ENCODE measurements at regions not wholly inside any gene's neighbourhood (a gene's known extent, or its start where the extent isn't known, plus 50 kb on each side); places are given as distances from the start of the nearest gene placed in this dataset.

DNA sequence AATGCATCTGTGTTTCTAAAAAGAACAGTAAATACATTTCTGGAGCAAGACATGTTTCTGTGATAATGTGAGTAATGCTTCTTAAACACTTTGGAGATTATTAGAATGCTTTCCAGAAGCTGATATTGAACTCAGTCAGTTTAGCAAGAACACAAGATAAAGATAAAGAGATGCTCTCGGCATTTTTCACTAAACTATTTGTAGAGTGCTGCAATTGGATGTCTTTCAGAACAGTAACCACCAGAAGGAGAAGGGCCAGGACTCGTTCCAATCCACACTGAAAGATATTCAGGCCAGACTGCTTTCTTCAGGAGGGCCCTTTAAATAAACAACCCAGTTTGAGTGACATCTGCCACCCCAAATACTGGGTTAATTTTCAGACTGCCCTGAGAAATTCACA, 456.0 kb downstream of the TBC1D4 start:
- TF ChIP-seq, protein P1, sequence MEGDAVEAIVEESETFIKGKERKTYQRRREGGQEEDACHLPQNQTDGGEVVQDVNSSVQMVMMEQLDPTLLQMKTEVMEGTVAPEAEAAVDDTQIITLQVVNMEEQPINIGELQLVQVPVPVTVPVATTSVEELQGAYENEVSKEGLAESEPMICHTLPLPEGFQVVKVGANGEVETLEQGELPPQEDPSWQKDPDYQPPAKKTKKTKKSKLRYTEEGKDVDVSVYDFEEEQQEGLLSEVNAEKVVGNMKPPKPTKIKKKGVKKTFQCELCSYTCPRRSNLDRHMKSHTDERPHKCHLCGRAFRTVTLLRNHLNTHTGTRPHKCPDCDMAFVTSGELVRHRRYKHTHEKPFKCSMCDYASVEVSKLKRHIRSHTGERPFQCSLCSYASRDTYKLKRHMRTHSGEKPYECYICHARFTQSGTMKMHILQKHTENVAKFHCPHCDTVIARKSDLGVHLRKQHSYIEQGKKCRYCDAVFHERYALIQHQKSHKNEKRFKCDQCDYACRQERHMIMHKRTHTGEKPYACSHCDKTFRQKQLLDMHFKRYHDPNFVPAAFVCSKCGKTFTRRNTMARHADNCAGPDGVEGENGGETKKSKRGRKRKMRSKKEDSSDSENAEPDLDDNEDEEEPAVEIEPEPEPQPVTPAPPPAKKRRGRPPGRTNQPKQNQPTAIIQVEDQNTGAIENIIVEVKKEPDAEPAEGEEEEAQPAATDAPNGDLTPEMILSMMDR (IDR thresholded peaks at IDR 0.05; ENCODE audit: extremely low read depth, missing control alignments), result no peak
- no peak for DNase-seq (ENCODE audit: low spot score)

DNA sequence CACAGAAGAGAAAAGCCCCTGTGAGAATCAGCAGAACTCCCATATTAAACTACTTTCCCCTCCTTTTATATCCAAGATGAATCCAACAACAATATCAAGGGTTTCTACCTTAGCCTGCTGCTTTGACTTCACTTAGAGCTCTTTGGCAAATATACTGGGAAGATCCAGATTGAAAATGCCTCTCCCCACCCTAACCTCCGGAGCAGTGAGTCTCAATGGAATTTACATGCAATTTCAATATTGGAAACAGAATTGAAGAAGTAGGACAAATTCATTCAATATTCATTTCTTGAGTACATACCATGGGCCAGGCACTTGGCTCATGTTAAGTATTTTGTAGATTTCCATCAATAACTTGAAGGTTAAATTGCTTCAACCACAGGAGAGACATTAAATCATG, 457.4 kb downstream of the TBC1D4 start:
- no peak for DNase-seq (ENCODE audit: low spot score)
- TF ChIP-seq, protein P1 (IDR thresholded peaks at IDR 0.05; ENCODE audit: extremely low read depth, missing control alignments), result no peak

DNA sequence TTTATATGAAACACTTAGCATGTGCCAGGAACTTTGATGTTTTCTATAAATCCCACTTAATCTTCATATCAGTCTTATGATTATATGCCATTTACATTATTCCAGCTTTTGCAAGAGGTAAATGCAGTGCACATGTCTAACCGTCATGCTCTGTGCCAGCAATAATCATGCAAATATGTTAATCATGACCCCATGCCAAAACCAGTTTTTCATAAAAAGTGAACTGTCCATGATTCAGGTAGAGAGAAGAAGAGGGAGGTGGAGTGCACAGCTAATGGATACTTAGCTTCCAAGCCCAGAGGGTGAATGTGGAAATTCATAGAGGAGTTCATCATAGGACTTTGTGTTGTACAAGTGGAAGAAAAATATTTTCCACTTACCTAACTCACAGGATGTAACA, 458.4 kb downstream of the TBC1D4 start:
- TF ChIP-seq, protein P1 (IDR thresholded peaks at IDR 0.05; ENCODE audit: extremely low read depth, missing control alignments), result no peak

DNA sequence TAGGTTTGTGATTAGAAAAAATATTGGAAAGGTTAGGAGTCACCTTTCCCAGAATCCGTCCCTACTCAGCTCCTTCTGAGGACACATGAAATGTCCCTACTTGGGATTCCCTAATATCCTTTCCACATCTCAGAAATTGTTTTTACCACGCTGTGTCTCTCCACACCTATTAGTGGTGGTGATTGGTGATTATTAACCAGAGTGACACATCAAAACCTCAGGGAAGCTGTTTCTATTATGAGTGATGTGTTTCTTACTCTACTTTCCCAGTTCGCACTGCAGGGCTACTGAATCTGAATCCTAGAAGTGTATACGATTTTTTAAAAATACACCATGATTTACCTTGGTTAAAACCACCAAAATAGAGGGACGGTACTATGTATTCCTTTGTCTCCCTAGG, 460.8 kb downstream of the TBC1D4 start:
- TF ChIP-seq, protein P1 (IDR thresholded peaks at IDR 0.05; ENCODE audit: extremely low read depth, missing control alignments), result no peak

More for the DNA sequence above, 458.4 kb downstream of the TBC1D4 start:
- no peak for DNase-seq (ENCODE audit: low spot score)

DNA sequence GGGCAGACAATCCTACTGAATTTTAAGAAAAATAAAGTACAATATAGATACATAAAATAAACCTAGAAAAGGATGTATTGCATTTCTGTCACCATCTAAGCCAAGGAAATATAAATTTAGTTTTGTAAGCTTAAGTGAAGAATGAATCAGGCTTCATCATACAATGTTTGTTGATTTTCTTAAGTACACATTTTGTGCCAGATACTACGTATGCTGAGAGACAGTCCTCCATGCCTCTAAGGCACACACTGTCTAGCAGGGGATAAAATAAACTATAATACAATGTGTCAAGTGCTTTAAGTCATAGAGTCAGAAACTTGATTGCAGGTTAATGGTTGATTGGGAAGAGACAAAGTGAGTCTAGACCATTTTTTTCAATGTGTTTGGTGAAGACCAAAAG, 465.7 kb downstream of the TBC1D4 start:
- TF ChIP-seq, protein P1 (IDR thresholded peaks at IDR 0.05; ENCODE audit: extremely low read depth, missing control alignments), result no peak
- no peak for DNase-seq (ENCODE audit: low spot score)

More for the DNA sequence above, 460.8 kb downstream of the TBC1D4 start:
- DNase-seq (ENCODE audit: low spot score), result no peak

DNA sequence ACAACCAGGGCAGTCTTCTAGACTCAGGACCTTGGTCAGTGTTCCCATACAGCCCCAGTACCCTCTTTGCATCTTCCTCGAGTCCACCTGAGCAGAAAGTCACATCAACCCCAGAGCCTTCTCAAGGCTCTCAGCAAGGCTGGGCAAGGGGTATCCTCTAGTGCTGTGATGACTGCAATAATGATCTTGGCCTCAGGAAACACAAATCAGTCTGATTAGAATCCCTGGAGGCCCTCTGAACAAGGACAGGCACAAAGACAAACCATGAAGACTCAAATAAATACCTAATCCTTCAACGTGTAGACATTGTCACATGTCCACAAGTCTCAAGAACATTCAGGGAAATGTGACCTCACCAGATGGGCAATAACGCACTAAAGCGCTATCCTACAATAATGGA, 468.2 kb downstream of the TBC1D4 start:
- TF ChIP-seq, protein P1 (IDR thresholded peaks at IDR 0.05; ENCODE audit: extremely low read depth, missing control alignments), result no peak
- no peak for DNase-seq (ENCODE audit: low spot score)

DNA sequence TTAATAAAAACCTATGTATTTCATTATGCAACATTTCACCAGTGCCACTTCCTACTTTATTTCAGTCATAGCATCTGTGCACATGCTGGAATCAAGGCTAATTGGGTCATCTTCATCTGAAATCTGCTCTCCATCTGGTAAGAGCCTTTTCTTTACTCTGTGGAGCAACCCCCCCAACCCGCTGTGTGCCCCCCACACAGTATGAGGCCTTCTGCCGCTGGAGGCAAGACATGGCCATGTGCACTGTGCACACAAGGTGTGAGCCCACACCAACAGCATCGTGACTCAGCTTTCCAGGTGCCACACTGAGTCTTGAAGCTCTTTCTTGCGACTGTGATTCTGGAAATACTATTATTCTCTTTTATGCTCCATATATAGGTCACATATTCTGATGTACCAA, 471.0 kb downstream of the TBC1D4 start:
- DNase-seq (ENCODE audit: low spot score), result no peak
- TF ChIP-seq, protein P1 (IDR thresholded peaks at IDR 0.05; ENCODE audit: extremely low read depth, missing control alignments), result no peak
